CD4-positive, alpha-beta memory T cell (primary cell): ENCODE measurements at regions not wholly inside any gene's neighbourhood (a gene's known extent, or its start where the extent isn't known, plus 50 kb on each side); places are given as distances from the start of the nearest gene placed in this dataset.
"Not testable (repeated sequence)": the region's sequence is repeated elsewhere in the genome, so short reads cannot be mapped to it uniquely, and the experiment has no call there.

Source experiments
- CTCF ChIA-PET: fragments of 350-600 bp; sonication (Branson Sonifier 250); formaldehyde crosslinking; loops from one replicate; lab custom pipeline; 2021; ENCODE audit warnings: inconsistent platforms; ENCODE audit not compliant: partially characterized antibody; lab: Charles Lee
- POLR2A ChIA-PET: fragments of 350-600 bp; sonication (Branson Sonifier 250); formaldehyde crosslinking; loops from one replicate; lab custom pipeline; 2021; ENCODE audit not compliant: partially characterized antibody; lab: Charles Lee
- DNase-seq, 5 donors: peaks; one replicate each; pipeline versions ENCODE4 v3.0.0 to v3.0.0-alpha.2; 2020 to 2022; ENCODE audit warnings: mixed read lengths in 1 of 5
- H3K27ac ChIP-seq: one replicate; pipeline ENCODE4 v1.7.0; 2013; ENCODE audit warnings: low read depth, low read length
- H3K27me3 ChIP-seq: 2 replicates; pipeline ENCODE4 v1.7.0; 2013; ENCODE audit warnings: mild to moderate bottlenecking, low read length, moderate library complexity; ENCODE audit not compliant: insufficient read depth
- H3K36me3 ChIP-seq: 2 replicates; pipeline ENCODE4 v1.7.0; 2013; ENCODE audit warnings: mild to moderate bottlenecking, low read length, moderate library complexity; ENCODE audit not compliant: insufficient read depth
- H3K4me1 ChIP-seq: 2 replicates; pipeline ENCODE4 v1.7.0; 2013; ENCODE audit warnings: mild to moderate bottlenecking, low read length, moderate library complexity; ENCODE audit not compliant: insufficient read depth
- H3K4me3 ChIP-seq, 2 donors: one replicate each; pipeline ENCODE4 v1.7.0; 2013; ENCODE audit warnings: low read length in 2 of 2, mild to moderate bottlenecking in 1 of 2
- H3K9me3 ChIP-seq, 2 donors: one replicate each; pipeline ENCODE4 v1.7.0; 2013; ENCODE audit warnings: low read length in 2 of 2, control low read depth in 1 of 2; ENCODE audit not compliant: control insufficient read depth in 1 of 2
- H3K27ac Mint-ChIP-seq, 7 donors: one replicate each; pipeline ENCODE4 v1.8.0; 2020 to 2021; ENCODE audit warnings: mixed read lengths in 7 of 7, mild to moderate bottlenecking in 6 of 7, inconsistent platforms in 3 of 7, moderate library complexity in 3 of 7
- H3K27me3 Mint-ChIP-seq, 2 donors: one replicate each; pipeline ENCODE4 v1.8.0; 2020 to 2021; ENCODE audit warnings: mixed read lengths in 2 of 2
- H3K36me3 Mint-ChIP-seq, 2 donors: one replicate each; pipeline ENCODE4 v1.8.0; 2020 to 2021; ENCODE audit warnings: mixed read lengths in 2 of 2, inconsistent platforms in 1 of 2, mild to moderate bottlenecking in 1 of 2
- H3K4me1 Mint-ChIP-seq, 4 donors: one replicate each; pipeline ENCODE4 v1.8.0; 2020 to 2021; ENCODE audit warnings: mixed read lengths in 4 of 4, mild to moderate bottlenecking in 1 of 4
- H3K4me3 Mint-ChIP-seq, 8 donors: one replicate each; pipeline ENCODE4 v1.8.0; 2020 to 2021; ENCODE audit warnings: mixed read lengths in 8 of 8, mild to moderate bottlenecking in 7 of 8, moderate library complexity in 6 of 8, inconsistent platforms in 3 of 8
- H3K9me3 Mint-ChIP-seq, 8 donors: one replicate each; pipeline ENCODE4 v1.8.0; 2020 to 2021; ENCODE audit warnings: mixed read lengths in 8 of 8, mild to moderate bottlenecking in 5 of 8, inconsistent platforms in 3 of 8, moderate library complexity in 1 of 8
- intact Hi-C: fragments of 100-400 bp; cut with micrococcal nuclease; formaldehyde crosslinking; loops from one replicate; pipeline ENCODE4 v1.15.1; 2023

GRCh38 chr1:232728507-232729263, 76.5 kb upstream of the MAP10 start:
- DNase-seq, result no peak
- no peaks in the 10 kb centered on the region for H3K9me3 Mint-ChIP-seq
- no peak overlapping the region for H3K4me3 Mint-ChIP-seq
- ChIA-PET POLR2A (no interaction called here), CTCF (no interaction called here)
- H3K27ac Mint-ChIP-seq, result no peak overlapping the region
- H3K4me1 Mint-ChIP-seq, result peaks cover 6 to 10% (median 9%) of the 10 kb centered on the region in 4 donors
- Histone ChIP-seq H3K9me3 (no peaks in the 10 kb centered on the region), H3K27me3 (no peaks in the 10 kb centered on the region), H3K4me1 (no peaks in the 10 kb centered on the region), H3K4me3 (no peak overlapping the region), H3K27ac (no peak overlapping the region), H3K36me3 (no peaks in the 10 kb centered on the region)
- no peaks in the 10 kb centered on the region for H3K36me3 Mint-ChIP-seq
- intact Hi-C loops, result no loop called here
- peaks cover 7% of the 10 kb centered on the region in 2 donors for H3K27me3 Mint-ChIP-seq

GRCh38 chr1:232732344-232732910, 72.8 kb upstream of the MAP10 start:
- Histone ChIP-seq H3K4me3 (no peak overlapping the region), H3K36me3 (no peaks in the 10 kb centered on the region), H3K27me3 (no peaks in the 10 kb centered on the region), H3K27ac (no peak overlapping the region), H3K4me1 (no peaks in the 10 kb centered on the region), H3K9me3 (no peaks in the 10 kb centered on the region)
- no peak overlapping the region for H3K4me3 Mint-ChIP-seq
- intact Hi-C loops, result no loop called here
- ChIA-PET CTCF (no interaction called here), POLR2A (no interaction called here)
- DNase-seq, result no peak
- H3K27ac Mint-ChIP-seq, result no peak overlapping the region
- no peaks in the 10 kb centered on the region for H3K36me3 Mint-ChIP-seq
- H3K9me3 Mint-ChIP-seq, result peaks cover 0 to 2% (median 0%) of the 10 kb centered on the region in 8 donors
- H3K27me3 Mint-ChIP-seq, result peaks cover 8 to 13% of the 10 kb centered on the region in 2 donors
- H3K4me1 Mint-ChIP-seq, result peaks cover 0 to 5% (median 3%) of the 10 kb centered on the region in 4 donors

- ChIA-PET CTCF (no interaction called here), POLR2A (no interaction called here)
- no peaks in the 10 kb centered on the region for H3K4me1 ChIP-seq
- no peak overlapping the region for H3K4me3 Mint-ChIP-seq
- H3K36me3 ChIP-seq, result no peaks in the 10 kb centered on the region
- no peaks in the 10 kb centered on the region for H3K36me3 Mint-ChIP-seq
- no peak overlapping the region for H3K27ac Mint-ChIP-seq
- DNase-seq, result no peak
- intact Hi-C loops, result no loop called here
- H3K27me3 Mint-ChIP-seq, result peaks cover 4 to 6% of the 10 kb centered on the region in 2 donors
- H3K9me3 ChIP-seq, result no peaks in the 10 kb centered on the region
- H3K27me3 ChIP-seq, result no peaks in the 10 kb centered on the region
- H3K4me3 ChIP-seq, result no peak overlapping the region
- peaks cover 0 to 5% (median 0%) of the 10 kb centered on the region in 8 donors for H3K9me3 Mint-ChIP-seq
- H3K4me1 Mint-ChIP-seq, result peaks cover 0 to 5% (median 3%) of the 10 kb centered on the region in 4 donors
- H3K27ac ChIP-seq, result no peak overlapping the region
Measured at GRCh38 chr1:232737917-232738316, 67.3 kb upstream of the MAP10 start.

- H3K4me3 ChIP-seq, result no peak overlapping the region
- no peak overlapping the region for H3K27ac Mint-ChIP-seq
- no peaks in the 10 kb centered on the region for H3K36me3 Mint-ChIP-seq
- H3K27ac ChIP-seq, result no peak overlapping the region
- no peaks in the 10 kb centered on the region for H3K4me1 ChIP-seq
- ChIA-PET CTCF (no interaction called here), POLR2A (no interaction called here)
- DNase-seq, result no peak
- H3K4me3 Mint-ChIP-seq, result no peak overlapping the region
- no peaks in the 10 kb centered on the region for H3K4me1 Mint-ChIP-seq
- H3K9me3 ChIP-seq, result peaks cover 0 to 3% of the 10 kb centered on the region in 2 donors
- intact Hi-C loops, result no loop called here
- H3K27me3 ChIP-seq, result no peaks in the 10 kb centered on the region
- peaks cover 2 to 21% (median 16%) of the 10 kb centered on the region in 8 donors for H3K9me3 Mint-ChIP-seq
- peaks cover 0 to 1% of the 10 kb centered on the region in 2 donors for H3K27me3 Mint-ChIP-seq
- no peaks in the 10 kb centered on the region for H3K36me3 ChIP-seq
Measured at GRCh38 chr1:232743999-232744398, 61.2 kb upstream of the MAP10 start.

GRCh38 chr1:232744847-232745246, 60.4 kb upstream of the MAP10 start:
- ChIA-PET CTCF (no interaction called here), POLR2A (no interaction called here)
- Mint-ChIP-seq H3K27me3 (peaks cover 0 to 1% of the 10 kb centered on the region in 2 donors), H3K27ac (no peak overlapping the region), H3K4me1 (no peaks in the 10 kb centered on the region), H3K9me3 (peaks cover 2 to 29% (median 20%) of the 10 kb centered on the region in 8 donors), H3K4me3 (no peak overlapping the region), H3K36me3 (no peaks in the 10 kb centered on the region)
- H3K4me3 ChIP-seq, result no peak overlapping the region
- H3K4me1 ChIP-seq, result no peaks in the 10 kb centered on the region
- peaks cover 0 to 8% of the 10 kb centered on the region in 2 donors for H3K9me3 ChIP-seq
- intact Hi-C loops, result no loop called here
- no peak for DNase-seq
- no peak overlapping the region for H3K27ac ChIP-seq
- H3K27me3 ChIP-seq, result no peaks in the 10 kb centered on the region
- no peaks in the 10 kb centered on the region for H3K36me3 ChIP-seq

DNA sequence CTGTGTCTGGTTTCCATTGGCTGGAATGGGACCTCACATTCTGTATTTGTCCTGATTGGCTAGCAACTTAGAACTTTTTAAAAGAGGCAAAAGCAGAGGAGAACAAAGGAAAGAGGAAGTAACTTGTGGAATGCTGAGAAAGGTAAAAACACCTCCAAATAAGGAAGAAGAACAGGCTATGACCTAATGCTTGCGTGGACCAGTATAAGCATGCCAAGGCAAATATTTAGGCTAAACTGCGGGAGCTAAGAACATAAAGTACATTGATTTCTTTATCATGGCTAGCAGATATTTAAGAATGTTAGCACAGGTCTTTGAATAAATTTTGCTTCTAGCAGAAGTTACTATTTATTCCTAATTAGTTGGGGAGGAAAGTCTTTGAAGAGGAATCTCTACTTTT, 59.5 kb upstream of the MAP10 start:
- H3K36me3 ChIP-seq, H3K27ac Mint-ChIP-seq, H3K4me3 ChIP-seq, H3K9me3 ChIP-seq, H3K4me1 ChIP-seq, H3K27me3 ChIP-seq, H3K4me3 Mint-ChIP-seq, DNase-seq, intact Hi-C loops, CTCF ChIA-PET, H3K27ac ChIP-seq, POLR2A ChIA-PET, H3K4me1 Mint-ChIP-seq, H3K36me3 Mint-ChIP-seq, H3K27me3 Mint-ChIP-seq: not testable (repeated sequence)
- peaks cover 2 to 30% (median 20%) of the 10 kb centered on the region in 8 donors for H3K9me3 Mint-ChIP-seq

GRCh38 chr1:232748910-232749368, 56.3 kb upstream of the MAP10 start:
- no peak overlapping the region for H3K4me3 Mint-ChIP-seq
- no peak overlapping the region for H3K4me3 ChIP-seq
- no peaks in the 10 kb centered on the region for H3K27me3 ChIP-seq
- peaks cover 0 to 3% (median 0%) of the 10 kb centered on the region in 4 donors for H3K4me1 Mint-ChIP-seq
- peaks cover 2 to 30% (median 20%) of the 10 kb centered on the region in 8 donors for H3K9me3 Mint-ChIP-seq
- H3K36me3 ChIP-seq, result no peaks in the 10 kb centered on the region
- no peaks in the 10 kb centered on the region for H3K4me1 ChIP-seq
- no peak overlapping the region for H3K27ac ChIP-seq
- H3K9me3 ChIP-seq, result peaks cover 0 to 8% of the 10 kb centered on the region in 2 donors
- peaks cover 0 to 5% of the 10 kb centered on the region in 2 donors for H3K27me3 Mint-ChIP-seq
- ChIA-PET POLR2A (no interaction called here), CTCF (no interaction called here)
- no peak overlapping the region for H3K27ac Mint-ChIP-seq
- intact Hi-C loops, result no loop called here
- no peak for DNase-seq
- no peaks in the 10 kb centered on the region for H3K36me3 Mint-ChIP-seq
